Mucosa of descending colon (tissue), 3 donors: ENCODE measurements at regions not wholly inside any gene's neighbourhood (a gene's known extent, or its start where the extent isn't known, plus 50 kb on each side); places are given as distances from the start of the nearest gene placed in this dataset.
"Not testable (repeated sequence)": the region's sequence is repeated elsewhere in the genome, so short reads cannot be mapped to it uniquely, and the experiment has no call there.

Source experiments
- ATAC-seq: fragments of 200-7000 bp; cut with Tn5 transposase; one replicate; pipeline ENCODE4 v1.9.1; 2020; ENCODE audit warnings: mild to moderate bottlenecking, moderate library complexity
- DNase-seq, 3 donors: peaks; one replicate each; pipeline ENCODE4 v3.0.0-alpha.2; 2020
- H3K36me3 ChIP-seq: fragments of 200-600 bp; one replicate; pipeline ENCODE4 v1.8.0; 2021; ENCODE audit warnings: low read depth, mild to moderate bottlenecking
- H3K4me1 ChIP-seq: fragments of 200-600 bp; one replicate; pipeline ENCODE4 v1.8.0; 2021; ENCODE audit warnings: low read depth, mild to moderate bottlenecking
- H3K4me3 ChIP-seq: fragments of 200-600 bp; one replicate; pipeline ENCODE4 v1.8.0; 2021; ENCODE audit warnings: mild to moderate bottlenecking
- H3K9me3 ChIP-seq: fragments of 200-600 bp; one replicate; pipeline ENCODE4 v1.8.0; 2021; ENCODE audit warnings: mild to moderate bottlenecking
- CTCF ChIP-seq: fragments of 200-600 bp; IDR thresholded peaks from one replicate; pipeline ENCODE4 v1.8.0; 2022; ENCODE audit warnings: antibody characterized with exemption, mild to moderate bottlenecking
- intact Hi-C, 2 donors: fragments of 100-400 bp; cut with DNase I in 1 of 2; cut with micrococcal nuclease in 1 of 2; formaldehyde crosslinking; loops; one replicate each; pipeline versions ENCODE4 v1.11.0 to v1.11.1; 2022; cut with DNase I, micrococcal nuclease
- donor health status: DM: no; HTN: no; CAD: no; lungs with moderate emphysema.
- donor health status: DM: no; HTN: no; CAD: no.
- donor health status: DM: no; HTN: yes; CAD: no.

GRCh38 chr1:88571506-88571905, 112.6 kb upstream of the PKN2 start:
- no peak for ATAC-seq
- H3K4me3 ChIP-seq = no peak overlapping the region
- intact Hi-C loops = no loop called here
- DNase-seq = no peak
- no peaks in the 10 kb centered on the region for H3K36me3 ChIP-seq
- no peaks in the 10 kb centered on the region for H3K9me3 ChIP-seq
- no peak for TF ChIP-seq CTCF
- H3K4me1 ChIP-seq = no peaks in the 10 kb centered on the region

DNA sequence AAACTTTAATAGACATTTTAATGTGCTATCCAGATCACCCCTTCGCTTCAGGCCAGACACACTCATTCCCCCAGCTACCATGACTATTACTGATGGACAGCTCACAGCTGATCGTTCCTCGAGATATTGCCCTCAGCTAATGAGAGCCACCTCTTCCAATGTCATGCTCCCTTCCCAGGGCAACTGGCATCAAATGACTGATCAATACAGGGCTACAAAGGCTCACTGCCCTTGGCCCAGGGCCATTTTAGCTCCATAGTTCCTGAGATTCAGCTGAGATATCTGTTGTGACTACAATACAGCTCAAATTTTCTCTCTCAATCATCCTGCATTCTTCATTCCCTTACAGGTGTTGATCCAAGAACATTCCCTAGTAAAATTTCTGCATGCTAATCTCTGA, 104.5 kb upstream of the PKN2 start:
- intact Hi-C loops = no loop called here
- Histone ChIP-seq H3K4me3 (no peak overlapping the region), H3K4me1 (no peaks in the 10 kb centered on the region), H3K36me3 (no peaks in the 10 kb centered on the region), H3K9me3 (no peaks in the 10 kb centered on the region)
- ATAC-seq (no peak), DNase-seq (no peak)
- TF ChIP-seq CTCF = no peak

DNA sequence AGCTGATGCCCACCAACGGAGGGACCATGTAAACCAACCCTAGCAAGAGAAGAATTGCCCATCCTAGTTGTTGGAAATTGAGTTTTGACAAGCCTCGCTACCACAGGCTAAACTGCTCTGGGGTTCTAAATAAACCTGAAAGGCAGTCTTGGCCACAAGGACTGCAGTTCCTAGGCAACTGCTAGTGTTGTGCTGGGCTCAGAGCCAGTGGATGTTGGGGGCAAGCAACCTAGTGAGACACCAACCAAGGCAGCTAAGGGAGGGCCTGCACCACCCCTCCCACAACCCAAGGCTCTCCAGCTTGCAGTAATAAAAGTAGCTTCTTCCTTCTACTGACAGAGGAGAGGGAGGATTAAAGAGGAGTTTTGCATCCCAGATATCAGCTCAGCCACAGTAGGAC, 102.4 kb upstream of the PKN2 start:
- no peaks in the 10 kb centered on the region for H3K9me3 ChIP-seq
- intact Hi-C loops = no loop called here
- no peaks in the 10 kb centered on the region for H3K4me1 ChIP-seq
- no peak for DNase-seq
- no peak for TF ChIP-seq CTCF
- no peak overlapping the region for H3K4me3 ChIP-seq
- no peak for ATAC-seq
- H3K36me3 ChIP-seq = no peaks in the 10 kb centered on the region

- intact Hi-C loops = no loop called here
- H3K9me3 ChIP-seq = peaks cover 3% of the 10 kb centered on the region
- no peak for TF ChIP-seq CTCF
- no peaks in the 10 kb centered on the region for H3K4me1 ChIP-seq
- H3K4me3 ChIP-seq = no peak overlapping the region
- no peaks in the 10 kb centered on the region for H3K36me3 ChIP-seq
- ATAC-seq (no peak), DNase-seq (no peak)
Measured at GRCh38 chr1:88593358-88593757, 90.7 kb upstream of the PKN2 start.

- H3K9me3 ChIP-seq = peaks cover 5% of the 10 kb centered on the region
- H3K36me3 ChIP-seq = no peaks in the 10 kb centered on the region
- H3K4me1 ChIP-seq = no peaks in the 10 kb centered on the region
- H3K4me3 ChIP-seq = no peak overlapping the region
- DNase-seq (no peak), ATAC-seq (peak; percentile 74)
- no peak for TF ChIP-seq CTCF
- intact Hi-C loops = no loop called here
Measured at GRCh38 chr1:88595355-88596002, 88.6 kb upstream of the PKN2 start.

GRCh38 chr1:88597973-88598372, 86.1 kb upstream of the PKN2 start:
- ATAC-seq, DNase-seq, H3K9me3 ChIP-seq, intact Hi-C loops, H3K36me3 ChIP-seq, H3K4me1 ChIP-seq, H3K4me3 ChIP-seq: not testable (repeated sequence)
